SU-DHL-6 (cell line): ENCODE measurements at regions not wholly inside any gene's neighbourhood (a gene's known extent, or its start where the extent isn't known, plus 50 kb on each side); places are given as distances from the start of the nearest gene placed in this dataset.
"Not testable (repeated sequence)": the region's sequence is repeated elsewhere in the genome, so short reads cannot be mapped to it uniquely, and the experiment has no call there.

ENCODE experiments used
- H2AFZ ChIP-seq: fragments of 200-600 bp; sonication (generic); 2 replicates; pipeline ENCODE4 v1.6.1; 2014; ENCODE audit warnings: low read depth, mild to moderate bottlenecking, moderate library complexity, mixed read lengths, antibody characterized with exemption, low read length; ENCODE audit not compliant: severe bottlenecking
- H3F3A ChIP-seq: fragments of 200-600 bp; shearing (Covaris generic); 2 replicates; pipeline ENCODE4 v1.6.0; 2016; ENCODE audit warnings: antibody characterized with exemption, mild to moderate bottlenecking; ENCODE audit not compliant: insufficient read depth
- H3K27ac ChIP-seq: fragments of 200-600 bp; sonication (generic); 2 replicates; pipeline ENCODE4 v1.5.1; 2016; ENCODE audit warnings: low read depth, mild to moderate bottlenecking, low read length, moderate library complexity, mixed read lengths
- H3K27me3 ChIP-seq: fragments of 200-600 bp; sonication (generic), shearing (Covaris generic); 2 replicates; pipeline ENCODE4 v1.6.0; 2014; ENCODE audit warnings: mild to moderate bottlenecking, low read length
- H3K36me3 ChIP-seq: fragments of 200-600 bp; sonication (generic); 2 replicates; pipeline ENCODE4 v1.6.1; 2014; ENCODE audit warnings: mild to moderate bottlenecking, low read length, mixed read lengths
- H3K4me2 ChIP-seq: fragments of 300-600, 200-600 bp; shearing (Covaris generic), sonication (generic); 2 replicates; pipeline ENCODE4 v1.6.0; 2014; ENCODE audit warnings: low read length, low read depth, mild to moderate bottlenecking; ENCODE audit not compliant: poor library complexity, severe bottlenecking
- H3K4me3 ChIP-seq: fragments of 200-600 bp; sonication (generic); 2 replicates; pipeline ENCODE4 v1.5.1; 2014; ENCODE audit warnings: antibody characterized with exemption, low read length, mild to moderate bottlenecking, mixed read lengths; ENCODE audit not compliant: insufficient read depth, poor library complexity, severe bottlenecking
- H3K79me2 ChIP-seq: fragments of 200-600 bp; sonication (generic); 2 replicates; pipeline ENCODE4 v1.6.1; 2014; ENCODE audit warnings: mild to moderate bottlenecking, low read length, moderate library complexity; ENCODE audit not compliant: insufficient read depth
- H3K9ac ChIP-seq: fragments of 200-600 bp; sonication (generic); 2 replicates; pipeline ENCODE4 v1.7.0; 2014; ENCODE audit warnings: mild to moderate bottlenecking, low read length
- H3K9me2 ChIP-seq: fragments of 200-600 bp; sonication (generic); replicated peaks from 2 replicates; pipeline ENCODE4 v1.6.1; 2014; ENCODE audit warnings: low read length; ENCODE audit not compliant: insufficient read depth
- H3K9me3 ChIP-seq: fragments of 200-600 bp; sonication (generic); 2 replicates; pipeline ENCODE4 v1.6.1; 2014; ENCODE audit warnings: low read length, mixed read lengths; ENCODE audit not compliant: insufficient read depth
- H4K20me1 ChIP-seq: fragments of 200-600 bp; sonication (generic); 2 replicates; pipeline ENCODE4 v1.6.1; 2014; ENCODE audit warnings: low read depth, mild to moderate bottlenecking, antibody characterized with exemption, low read length, moderate library complexity, mixed read lengths
- EZH2phosphoT487 ChIP-seq: fragments of 200-600 bp; sonication (generic), shearing (Covaris generic); conservative IDR thresholded peaks from 2 replicates; pipeline ENCODE4 v1.6.1; 2018; ENCODE audit warnings: mild to moderate bottlenecking, antibody characterized with exemption, low read length, moderate library complexity, mixed read lengths
- TF ChIP-seq, protein P1 (sequence below): fragments of 200-600 bp; sonication (generic); IDR thresholded peaks from one replicate; pipeline ENCODE4 v1.5.1; 2017; ENCODE audit warnings: antibody characterized with exemption, mild to moderate bottlenecking, low read length, moderate library complexity; ENCODE audit not compliant: insufficient read depth, poor library complexity, severe bottlenecking

DNA sequence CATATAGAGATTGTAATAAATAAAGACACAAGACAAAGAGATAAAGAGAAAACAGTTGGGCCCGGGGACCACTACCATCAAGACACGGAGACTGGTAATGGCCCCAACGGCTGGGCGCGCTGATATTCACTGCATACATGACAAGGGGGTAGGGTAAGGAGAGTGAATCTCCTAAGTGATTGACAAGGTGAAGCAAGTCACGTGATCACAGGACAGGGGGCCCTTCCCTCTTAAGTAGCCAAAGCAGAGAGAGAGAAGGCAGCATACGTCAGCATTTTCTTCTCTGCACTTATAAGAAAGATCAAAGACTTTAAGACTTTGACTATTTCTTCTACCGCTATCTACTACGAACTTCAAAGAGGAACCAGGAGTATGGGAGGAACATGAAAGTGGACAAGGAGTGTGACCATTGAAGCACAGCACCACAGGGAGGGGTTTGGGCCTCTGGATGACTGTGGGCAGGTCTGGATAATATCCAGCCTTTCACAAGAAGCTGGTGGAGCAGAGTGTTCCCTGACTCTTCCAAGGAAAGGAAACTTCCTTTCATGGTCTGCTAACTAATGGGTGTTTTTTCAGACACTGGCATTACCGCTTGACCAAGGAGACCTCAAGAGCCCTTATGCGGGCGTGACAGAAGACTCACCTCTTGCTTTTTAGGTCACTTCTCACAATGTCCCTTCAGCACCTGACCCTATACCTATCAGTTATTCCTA is 75.6 kb downstream of the MRPL39 start:
- not testable (repeated sequence) for H3K4me3 ChIP-seq, H3K4me2 ChIP-seq, H3K27ac ChIP-seq, H3K36me3 ChIP-seq, H3K9me2 ChIP-seq, H3K27me3 ChIP-seq, H3F3A ChIP-seq, H3K9me3 ChIP-seq, H4K20me1 ChIP-seq, H3K79me2 ChIP-seq, H3K9ac ChIP-seq, H2AFZ ChIP-seq

DNA sequence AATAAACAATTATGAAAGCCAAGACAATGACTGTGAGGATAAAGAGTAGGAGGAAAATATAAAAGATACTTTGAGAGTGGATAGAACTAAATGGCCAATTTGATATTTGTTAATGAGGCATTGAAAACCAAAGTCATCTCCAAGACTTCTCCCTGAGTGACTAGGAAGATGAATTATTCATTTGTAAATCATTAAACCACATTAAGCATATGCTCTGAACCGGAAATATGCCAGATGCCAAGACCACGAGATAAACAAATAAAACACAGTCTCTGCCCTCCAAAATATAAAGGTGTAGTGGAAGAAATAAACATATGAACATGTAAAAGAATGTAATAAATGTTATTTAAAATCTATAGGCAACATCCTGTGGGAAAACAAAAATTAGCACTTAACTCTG is 78.8 kb downstream of the MRPL39 start:
- Histone ChIP-seq H3K9me2 (no peaks in the 10 kb centered on the region), H4K20me1 (no peaks in the 10 kb centered on the region), H3K4me2 (no peak overlapping the region), H3K9me3 (no peaks in the 10 kb centered on the region), H2AFZ (no peak overlapping the region), H3K4me3 (no peak overlapping the region), H3K36me3 (no peaks in the 10 kb centered on the region), H3K9ac (no peak overlapping the region), H3F3A (no peaks in the 10 kb centered on the region), H3K79me2 (no peaks in the 10 kb centered on the region), H3K27me3 (no peaks in the 10 kb centered on the region), H3K27ac (no peak overlapping the region)
- TF ChIP-seq EZH2phosphoT487 = no peak
- TF ChIP-seq, protein P1, sequence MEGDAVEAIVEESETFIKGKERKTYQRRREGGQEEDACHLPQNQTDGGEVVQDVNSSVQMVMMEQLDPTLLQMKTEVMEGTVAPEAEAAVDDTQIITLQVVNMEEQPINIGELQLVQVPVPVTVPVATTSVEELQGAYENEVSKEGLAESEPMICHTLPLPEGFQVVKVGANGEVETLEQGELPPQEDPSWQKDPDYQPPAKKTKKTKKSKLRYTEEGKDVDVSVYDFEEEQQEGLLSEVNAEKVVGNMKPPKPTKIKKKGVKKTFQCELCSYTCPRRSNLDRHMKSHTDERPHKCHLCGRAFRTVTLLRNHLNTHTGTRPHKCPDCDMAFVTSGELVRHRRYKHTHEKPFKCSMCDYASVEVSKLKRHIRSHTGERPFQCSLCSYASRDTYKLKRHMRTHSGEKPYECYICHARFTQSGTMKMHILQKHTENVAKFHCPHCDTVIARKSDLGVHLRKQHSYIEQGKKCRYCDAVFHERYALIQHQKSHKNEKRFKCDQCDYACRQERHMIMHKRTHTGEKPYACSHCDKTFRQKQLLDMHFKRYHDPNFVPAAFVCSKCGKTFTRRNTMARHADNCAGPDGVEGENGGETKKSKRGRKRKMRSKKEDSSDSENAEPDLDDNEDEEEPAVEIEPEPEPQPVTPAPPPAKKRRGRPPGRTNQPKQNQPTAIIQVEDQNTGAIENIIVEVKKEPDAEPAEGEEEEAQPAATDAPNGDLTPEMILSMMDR = no peak

DNA sequence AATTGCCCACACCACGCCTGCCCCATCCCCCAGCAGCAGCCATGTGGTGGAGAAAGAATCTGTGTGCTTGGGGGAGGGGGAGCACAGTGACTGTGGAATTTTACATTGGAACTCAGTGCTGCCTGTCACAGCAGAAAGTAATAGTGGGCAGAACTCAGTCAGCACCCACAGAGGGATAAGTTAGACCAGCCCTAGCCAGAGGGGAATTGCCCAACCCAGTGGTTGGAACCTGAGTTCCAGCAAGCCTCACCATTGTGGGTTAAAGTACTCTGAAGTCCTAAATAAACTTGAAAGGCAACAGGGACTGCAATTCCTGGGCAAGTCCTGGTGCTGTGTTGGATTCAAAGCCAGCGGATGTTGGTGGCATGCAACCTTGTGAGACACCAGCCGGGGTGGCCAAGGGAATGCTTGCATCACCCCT is 88.8 kb downstream of the MRPL39 start:
- Histone ChIP-seq H4K20me1 (no peaks in the 10 kb centered on the region), H3K9ac (no peak overlapping the region), H3K4me2 (no peak overlapping the region), H2AFZ (no peak overlapping the region), H3K4me3 (no peak overlapping the region), H3K79me2 (no peaks in the 10 kb centered on the region), H3F3A (no peaks in the 10 kb centered on the region), H3K9me2 (no peaks in the 10 kb centered on the region), H3K27me3 (no peaks in the 10 kb centered on the region), H3K27ac (no peak overlapping the region), H3K9me3 (no peaks in the 10 kb centered on the region), H3K36me3 (no peaks in the 10 kb centered on the region)
- TF ChIP-seq, protein P1 = no peak
- no peak for TF ChIP-seq EZH2phosphoT487

DNA sequence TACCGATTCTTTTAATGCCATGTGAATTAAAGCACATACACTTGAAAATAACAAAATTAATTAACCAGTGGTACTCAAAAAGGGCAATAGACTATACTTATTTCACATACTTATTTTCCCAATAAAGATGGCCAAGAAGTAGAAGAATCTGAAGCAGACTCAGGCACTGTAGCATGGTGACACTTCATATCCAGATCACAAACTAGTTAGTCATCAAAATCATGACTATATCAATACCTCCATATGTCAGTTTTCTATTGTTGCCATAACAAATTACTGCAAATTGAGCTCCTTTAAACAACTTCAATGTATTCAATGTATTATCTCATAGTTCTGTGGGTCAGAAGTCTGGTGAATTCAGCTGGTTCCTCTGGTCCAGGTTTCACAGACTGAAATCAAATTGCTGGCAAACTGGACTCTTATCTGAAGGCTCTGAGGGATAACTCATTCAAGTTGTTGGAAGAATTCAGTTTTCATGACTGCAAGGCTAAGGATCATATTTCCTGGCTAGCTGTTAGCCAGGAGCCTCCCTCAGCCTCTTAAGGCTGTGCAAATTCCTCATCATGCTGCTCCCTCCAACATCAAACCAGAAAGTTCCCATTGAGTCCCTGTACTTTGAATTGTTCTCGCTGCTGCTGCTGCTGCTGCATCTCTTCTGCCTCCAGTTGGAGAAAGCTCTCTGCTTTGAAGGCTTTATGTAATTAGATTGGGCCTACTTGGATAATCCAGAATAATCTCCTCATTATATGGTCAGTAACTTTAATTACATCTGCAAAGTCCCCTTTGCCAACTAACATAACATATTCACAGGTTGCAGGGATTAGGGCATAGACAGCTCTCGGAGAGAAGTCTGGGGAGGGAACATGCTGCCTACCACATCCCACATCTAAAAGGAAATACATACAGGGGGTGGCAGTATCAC is 91.5 kb downstream of the MRPL39 start:
- H3K27me3 ChIP-seq = no peaks in the 10 kb centered on the region
- no peaks in the 10 kb centered on the region for H3K9me3 ChIP-seq
- H3K9ac ChIP-seq = no peak overlapping the region
- H3K79me2 ChIP-seq = no peaks in the 10 kb centered on the region
- H3K4me3 ChIP-seq = no peak overlapping the region
- no peaks in the 10 kb centered on the region for H4K20me1 ChIP-seq
- no peaks in the 10 kb centered on the region for H3F3A ChIP-seq
- no peaks in the 10 kb centered on the region for H3K36me3 ChIP-seq
- TF ChIP-seq, protein P1 = no peak
- no peak for TF ChIP-seq EZH2phosphoT487
- no peak overlapping the region for H2AFZ ChIP-seq
- no peak overlapping the region for H3K4me2 ChIP-seq
- no peak overlapping the region for H3K27ac ChIP-seq
- no peaks in the 10 kb centered on the region for H3K9me2 ChIP-seq
